Immature natural killer cell (primary cell): ENCODE measurements at regions not wholly inside any gene's neighbourhood (a gene's known extent, or its start where the extent isn't known, plus 50 kb on each side); places are given as distances from the start of the nearest gene placed in this dataset.

Source experiments
- DNase-seq, 3 donors: peaks; one replicate each; pipeline ENCODE4 v3.0.0; 2022; ENCODE audit warnings: mixed read lengths in 1 of 3
- H3K27ac Mint-ChIP-seq, 6 donors: one replicate each; pipeline ENCODE4 v1.8.0; 2020; ENCODE audit warnings: mixed read lengths in 6 of 6, mild to moderate bottlenecking in 5 of 6, inconsistent platforms in 4 of 6, moderate library complexity in 3 of 6
- H3K27me3 Mint-ChIP-seq, 3 donors: one replicate each; pipeline ENCODE4 v1.8.0; 2020 to 2021; ENCODE audit warnings: low read depth in 3 of 3, mild to moderate bottlenecking in 3 of 3, mixed read lengths in 3 of 3, moderate library complexity in 3 of 3, inconsistent platforms in 1 of 3
- H3K36me3 Mint-ChIP-seq, 3 donors: one replicate each; pipeline ENCODE4 v1.8.0; 2020; ENCODE audit warnings: mixed read lengths in 3 of 3, inconsistent platforms in 2 of 3, mild to moderate bottlenecking in 2 of 3
- H3K4me1 Mint-ChIP-seq, 2 donors: one replicate each; pipeline ENCODE4 v1.8.0; 2020; ENCODE audit warnings: inconsistent platforms in 2 of 2, mild to moderate bottlenecking in 2 of 2, mixed read lengths in 2 of 2, moderate library complexity in 1 of 2
- H3K4me3 Mint-ChIP-seq, 5 donors: one replicate each; pipeline ENCODE4 v1.8.0; 2020; ENCODE audit warnings: mild to moderate bottlenecking in 5 of 5, mixed read lengths in 5 of 5, inconsistent platforms in 3 of 5, moderate library complexity in 3 of 5
- H3K9me3 Mint-ChIP-seq, 6 donors: one replicate each; pipeline ENCODE4 v1.8.0; 2020; ENCODE audit warnings: mild to moderate bottlenecking in 6 of 6, mixed read lengths in 6 of 6, inconsistent platforms in 4 of 6, moderate library complexity in 3 of 6

DNA sequence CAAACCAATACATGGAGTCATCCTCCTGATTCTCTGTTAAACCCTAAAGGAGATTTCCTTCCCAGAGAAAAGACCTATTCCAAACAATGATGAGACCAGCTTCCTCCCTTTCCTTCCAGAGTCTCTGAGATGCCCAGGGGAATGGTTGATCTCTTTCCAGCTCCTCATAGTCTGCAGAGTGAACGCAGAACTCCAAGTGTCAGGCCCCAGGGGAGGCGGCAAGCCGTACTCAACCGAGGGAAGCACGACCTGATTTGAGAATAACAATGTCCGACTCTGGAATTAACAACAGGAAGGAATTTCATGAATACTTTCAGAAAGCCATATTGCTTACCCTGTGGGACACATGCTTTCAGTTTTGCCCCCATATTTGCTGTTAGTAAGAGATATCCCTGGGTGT lies 241.7 kb upstream of the GLI3 start:
- no peaks in the 10 kb centered on the region for H3K4me1 Mint-ChIP-seq
- DNase-seq = no peak
- H3K9me3 Mint-ChIP-seq = peaks cover 0 to 4% (median 0%) of the 10 kb centered on the region in 6 donors
- peaks cover 0 to 5% (median 2%) of the 10 kb centered on the region in 3 donors for H3K27me3 Mint-ChIP-seq
- no peak overlapping the region for H3K4me3 Mint-ChIP-seq
- no peaks in the 10 kb centered on the region for H3K36me3 Mint-ChIP-seq
- no peak overlapping the region for H3K27ac Mint-ChIP-seq

DNA sequence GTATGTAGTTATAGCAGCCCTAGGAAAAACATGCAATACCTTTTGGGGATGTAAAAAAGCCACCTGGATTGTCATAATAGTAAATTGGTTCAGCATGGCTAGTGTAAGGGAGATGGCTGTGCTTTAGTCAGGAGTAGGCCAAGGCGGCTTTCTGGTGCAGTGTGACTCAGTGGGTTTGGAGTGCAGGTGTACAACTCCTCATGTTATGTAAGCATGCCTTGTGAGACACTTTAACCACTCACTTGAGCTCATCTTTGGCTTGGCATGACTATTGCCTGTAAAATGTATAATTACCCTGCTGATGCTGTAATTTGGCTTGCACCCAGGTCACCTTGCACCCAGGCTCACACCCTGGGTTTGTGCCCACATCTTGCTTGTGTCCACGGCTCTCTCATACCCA lies 239.2 kb upstream of the GLI3 start:
- no peak overlapping the region for H3K4me3 Mint-ChIP-seq
- peaks cover 0 to 7% (median 2%) of the 10 kb centered on the region in 3 donors for H3K27me3 Mint-ChIP-seq
- H3K27ac Mint-ChIP-seq = no peak overlapping the region
- H3K4me1 Mint-ChIP-seq = no peaks in the 10 kb centered on the region
- peaks cover 0 to 4% (median 0%) of the 10 kb centered on the region in 6 donors for H3K9me3 Mint-ChIP-seq
- no peaks in the 10 kb centered on the region for H3K36me3 Mint-ChIP-seq
- no peak for DNase-seq

DNA sequence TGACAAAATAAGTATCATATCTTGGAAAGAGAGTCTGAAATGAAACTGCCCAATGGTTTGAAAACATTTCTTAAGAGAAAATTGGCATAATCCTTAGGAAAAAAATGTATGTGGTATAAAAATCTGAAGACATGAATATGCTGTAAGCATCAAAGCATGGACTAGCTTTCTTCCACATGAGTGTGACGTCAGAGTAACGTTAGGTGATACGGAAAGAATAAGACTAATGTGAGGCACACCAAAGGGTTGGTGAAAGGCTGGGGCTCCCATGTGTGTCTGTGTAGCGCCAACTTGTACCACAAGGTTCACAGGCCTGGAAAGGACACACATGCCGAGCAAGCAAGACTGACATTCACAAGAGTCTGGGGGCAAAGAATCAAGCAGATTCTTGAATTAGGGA lies 238.1 kb upstream of the GLI3 start:
- Mint-ChIP-seq H3K27me3 (peaks cover 0 to 7% (median 2%) of the 10 kb centered on the region in 3 donors), H3K36me3 (no peaks in the 10 kb centered on the region), H3K4me3 (no peak overlapping the region), H3K4me1 (no peaks in the 10 kb centered on the region), H3K27ac (no peak overlapping the region), H3K9me3 (peaks cover 0 to 4% (median 0%) of the 10 kb centered on the region in 6 donors)
- no peak for DNase-seq

DNA sequence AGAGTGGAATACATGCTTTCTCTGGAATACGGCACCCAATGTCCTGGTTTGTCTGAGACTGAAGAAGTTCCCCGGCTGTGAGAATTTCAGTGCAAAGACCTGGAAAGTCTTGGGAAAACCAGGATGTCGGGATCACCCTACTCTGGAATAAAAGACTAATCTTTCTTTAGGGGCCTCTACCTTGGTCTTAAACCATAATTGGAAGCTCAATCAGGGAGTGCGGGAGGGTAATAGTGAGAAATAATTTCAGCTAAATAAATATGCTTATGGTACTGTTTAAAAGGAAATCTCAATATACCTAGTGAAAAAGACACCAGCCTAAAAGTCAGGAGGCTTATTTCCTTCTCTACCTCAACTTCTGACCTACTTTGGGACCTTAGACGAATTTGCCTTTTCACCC lies 236.1 kb upstream of the GLI3 start:
- H3K9me3 Mint-ChIP-seq = peaks cover 0 to 4% (median 0%) of the 10 kb centered on the region in 6 donors
- DNase-seq = no peak
- H3K4me3 Mint-ChIP-seq = no peak overlapping the region
- H3K27me3 Mint-ChIP-seq = peaks cover 0 to 4% (median 2%) of the 10 kb centered on the region in 3 donors
- H3K27ac Mint-ChIP-seq = no peak overlapping the region
- no peaks in the 10 kb centered on the region for H3K4me1 Mint-ChIP-seq
- H3K36me3 Mint-ChIP-seq = no peaks in the 10 kb centered on the region

- H3K4me1 Mint-ChIP-seq = no peaks in the 10 kb centered on the region
- H3K9me3 Mint-ChIP-seq = peaks cover 0 to 2% (median 0%) of the 10 kb centered on the region in 6 donors
- H3K4me3 Mint-ChIP-seq = no peak overlapping the region
Observed at GRCh38 chr7:42471573-42472174, 234.7 kb upstream of the GLI3 start.

DNA sequence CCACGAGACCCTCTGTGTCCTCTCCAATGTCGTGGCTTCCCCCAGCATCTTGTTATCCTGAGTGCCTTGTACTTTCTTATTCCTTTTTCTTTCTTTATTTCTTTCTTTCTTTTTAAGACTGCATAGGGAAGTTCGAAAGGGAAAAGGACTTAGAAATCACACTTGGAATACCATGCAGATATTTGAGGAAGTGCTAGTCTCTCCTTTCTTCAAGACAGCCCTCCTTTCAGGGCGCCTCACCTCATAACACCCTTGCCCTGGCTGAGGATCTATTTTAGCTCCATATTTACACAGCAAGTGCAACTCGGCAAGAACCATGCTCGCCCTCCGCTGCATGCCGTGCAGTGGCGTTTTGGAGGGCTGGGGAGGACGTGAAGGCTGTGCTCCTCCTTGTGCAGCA lies 232.3 kb upstream of the GLI3 start:
- H3K9me3 Mint-ChIP-seq = peaks cover 0 to 6% (median 0%) of the 10 kb centered on the region in 6 donors
- H3K27me3 Mint-ChIP-seq = peaks cover 0 to 4% (median 2%) of the 10 kb centered on the region in 3 donors
- no peaks in the 10 kb centered on the region for H3K4me1 Mint-ChIP-seq
- H3K4me3 Mint-ChIP-seq = no peak overlapping the region
- no peaks in the 10 kb centered on the region for H3K36me3 Mint-ChIP-seq
- no peak overlapping the region for H3K27ac Mint-ChIP-seq
- DNase-seq = no peak

More at GRCh38 chr7:42471573-42472174, 234.7 kb upstream of the GLI3 start:
- peaks cover 0 to 4% (median 2%) of the 10 kb centered on the region in 3 donors for H3K27me3 Mint-ChIP-seq
- no peak overlapping the region for H3K27ac Mint-ChIP-seq
- DNase-seq = no peak
- no peaks in the 10 kb centered on the region for H3K36me3 Mint-ChIP-seq

DNA sequence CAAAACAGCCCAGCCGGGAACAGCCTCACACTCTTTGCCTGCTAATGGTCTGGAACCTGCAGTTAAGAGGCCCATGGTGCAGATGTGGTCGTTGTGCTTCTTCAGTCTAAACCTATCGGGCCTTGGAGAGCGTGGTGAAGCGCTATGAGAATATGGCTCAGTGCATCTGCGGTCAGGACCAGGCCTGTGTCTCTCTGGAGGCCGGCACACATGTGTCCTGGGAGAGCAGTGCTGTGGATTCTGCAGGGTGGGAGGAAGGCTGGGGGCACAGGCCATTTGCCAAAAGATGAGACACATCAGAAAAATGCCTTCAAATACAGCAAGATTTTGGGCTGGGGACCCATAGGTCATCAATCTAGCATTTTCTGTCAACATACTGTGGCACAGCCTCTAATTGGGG lies 231.5 kb upstream of the GLI3 start:
- H3K4me1 Mint-ChIP-seq = no peaks in the 10 kb centered on the region
- H3K36me3 Mint-ChIP-seq = no peaks in the 10 kb centered on the region
- H3K27me3 Mint-ChIP-seq = peaks cover 0 to 4% (median 0%) of the 10 kb centered on the region in 3 donors
- DNase-seq = no peak
- no peak overlapping the region for H3K27ac Mint-ChIP-seq
- H3K9me3 Mint-ChIP-seq = peaks cover 0 to 6% (median 0%) of the 10 kb centered on the region in 6 donors
- no peak overlapping the region for H3K4me3 Mint-ChIP-seq

DNA sequence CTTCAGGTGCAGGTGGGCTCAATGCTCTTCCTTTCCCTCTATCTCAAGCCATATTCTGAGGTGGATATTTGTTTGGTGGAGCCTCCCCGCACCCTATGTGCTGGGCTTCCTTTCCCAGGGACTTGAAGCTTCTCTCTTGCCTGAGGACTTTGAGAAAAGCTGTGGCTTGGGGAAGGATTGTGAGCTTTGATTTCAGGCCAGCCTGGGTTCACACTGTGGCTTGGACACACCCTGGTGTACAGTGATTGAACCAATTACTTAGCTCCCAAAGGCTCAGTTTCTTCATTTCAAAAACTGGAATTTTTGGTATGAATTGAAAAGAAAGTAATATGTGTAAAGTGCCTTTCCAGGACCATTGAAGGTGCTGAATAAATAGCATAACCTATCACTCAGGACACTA lies 224.5 kb upstream of the GLI3 start:
- no peak overlapping the region for H3K4me3 Mint-ChIP-seq
- DNase-seq = no peak
- no peaks in the 10 kb centered on the region for H3K36me3 Mint-ChIP-seq
- H3K9me3 Mint-ChIP-seq = peaks cover 0 to 6% (median 0%) of the 10 kb centered on the region in 6 donors
- H3K27me3 Mint-ChIP-seq = peaks cover 0 to 2% (median 0%) of the 10 kb centered on the region in 3 donors
- H3K4me1 Mint-ChIP-seq = no peaks in the 10 kb centered on the region
- H3K27ac Mint-ChIP-seq = no peak overlapping the region

GRCh38 chr7:42460933-42461332 lies 223.9 kb upstream of the GLI3 start:
- Mint-ChIP-seq H3K27ac (no peak overlapping the region), H3K36me3 (no peaks in the 10 kb centered on the region), H3K4me3 (no peak overlapping the region), H3K27me3 (peaks cover 0 to 2% (median 0%) of the 10 kb centered on the region in 3 donors), H3K9me3 (peaks cover 0 to 6% (median 0%) of the 10 kb centered on the region in 6 donors), H3K4me1 (no peaks in the 10 kb centered on the region)
- no peak for DNase-seq

- no peaks in the 10 kb centered on the region for H3K4me1 Mint-ChIP-seq
- H3K9me3 Mint-ChIP-seq = peaks cover 0 to 6% (median 0%) of the 10 kb centered on the region in 6 donors
- H3K27ac Mint-ChIP-seq = no peak overlapping the region
- no peaks in the 10 kb centered on the region for H3K36me3 Mint-ChIP-seq
- DNase-seq = no peak
- H3K4me3 Mint-ChIP-seq = no peak overlapping the region
- H3K27me3 Mint-ChIP-seq = peaks cover 0 to 2% (median 0%) of the 10 kb centered on the region in 3 donors
Observed at GRCh38 chr7:42460148-42460547, 223.1 kb upstream of the GLI3 start.

GRCh38 chr7:42457663-42458062 lies 220.7 kb upstream of the GLI3 start:
- no peak overlapping the region for H3K4me3 Mint-ChIP-seq
- H3K27me3 Mint-ChIP-seq = peaks cover 0 to 3% (median 2%) of the 10 kb centered on the region in 3 donors
- no peak overlapping the region for H3K27ac Mint-ChIP-seq
- H3K9me3 Mint-ChIP-seq = peaks cover 0 to 6% (median 0%) of the 10 kb centered on the region in 6 donors
- no peak for DNase-seq
- peaks cover 7 to 12% of the 10 kb centered on the region in 2 donors for H3K4me1 Mint-ChIP-seq
- H3K36me3 Mint-ChIP-seq = no peaks in the 10 kb centered on the region

GRCh38 chr7:42456756-42457276 lies 219.8 kb upstream of the GLI3 start:
- Mint-ChIP-seq H3K27ac (no peak overlapping the region), H3K27me3 (peaks cover 0 to 3% (median 2%) of the 10 kb centered on the region in 3 donors), H3K4me1 (peaks cover 13 to 20% of the 10 kb centered on the region in 2 donors), H3K36me3 (no peaks in the 10 kb centered on the region), H3K9me3 (peaks cover 0 to 11% (median 0%) of the 10 kb centered on the region in 6 donors), H3K4me3 (no peak overlapping the region)
- DNase-seq = no peak

- no peaks in the 10 kb centered on the region for H3K36me3 Mint-ChIP-seq
- no peak overlapping the region for H3K4me3 Mint-ChIP-seq
- peaks cover 0 to 11% (median 0%) of the 10 kb centered on the region in 6 donors for H3K9me3 Mint-ChIP-seq
- H3K27ac Mint-ChIP-seq = no peak overlapping the region
- peaks cover 13 to 20% of the 10 kb centered on the region in 2 donors for H3K4me1 Mint-ChIP-seq
- peaks cover 0 to 3% (median 2%) of the 10 kb centered on the region in 3 donors for H3K27me3 Mint-ChIP-seq
- DNase-seq = no peak
Observed at GRCh38 chr7:42456267-42456666, 219.3 kb upstream of the GLI3 start.

DNA sequence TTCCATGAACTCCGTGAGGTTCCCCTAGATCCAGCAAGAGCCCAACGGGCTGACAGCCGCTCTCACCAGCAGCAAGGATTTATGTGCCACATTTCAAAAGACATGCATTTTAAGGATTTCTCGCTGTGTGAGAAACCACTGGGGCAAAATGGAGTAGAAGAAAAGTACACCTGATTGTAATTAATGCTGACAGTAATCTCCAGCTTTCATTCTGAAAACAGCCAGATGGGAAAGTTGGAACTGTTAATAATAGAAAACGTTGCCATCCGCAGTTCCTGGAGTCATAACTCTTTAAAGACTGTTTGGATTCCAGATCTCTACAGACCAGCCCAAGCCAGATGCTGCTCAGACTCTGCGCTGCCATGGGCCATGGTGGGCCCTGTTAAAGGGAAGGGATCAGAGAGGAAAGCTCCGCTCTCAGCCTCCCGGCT lies 216.9 kb upstream of the GLI3 start:
- Mint-ChIP-seq H3K27ac (peak overlapping the region in 1 of 6 donors; percentile 30), H3K36me3 (no peaks in the 10 kb centered on the region), H3K4me3 (no peak overlapping the region), H3K27me3 (peaks cover 0 to 3% (median 2%) of the 10 kb centered on the region in 3 donors), H3K4me1 (peaks cover 13 to 20% of the 10 kb centered on the region in 2 donors), H3K9me3 (peaks cover 0 to 11% (median 0%) of the 10 kb centered on the region in 6 donors)
- DNase-seq = no peak
